Upper lobe of right lung (tissue), 1 donor: ENCODE measurements at regions not wholly inside any gene's neighbourhood (a gene's known extent, or its start where the extent isn't known, plus 50 kb on each side); places are given as distances from the start of the nearest gene placed in this dataset.

ENCODE experiments used
- ATAC-seq: fragments of 200-7000 bp; cut with Tn5 transposase; one replicate; pipeline ENCODE4 v1.9.1; 2020; ENCODE audit warnings: mild to moderate bottlenecking, moderate library complexity
- DNase-seq: peaks from one replicate; pipeline ENCODE4 v3.0.0-alpha.2; 2020
- H3K27ac ChIP-seq: fragments of 200-600 bp; one replicate; pipeline ENCODE4 v1.8.0; 2022
- H3K27me3 ChIP-seq: fragments of 200-600 bp; one replicate; pipeline ENCODE4 v1.8.0; 2022; ENCODE audit warnings: mild to moderate bottlenecking
- H3K36me3 ChIP-seq: fragments of 200-600 bp; one replicate; pipeline ENCODE4 v1.8.0; 2022
- H3K4me1 ChIP-seq: fragments of 200-600 bp; one replicate; pipeline ENCODE4 v1.8.0; 2022
- H3K4me3 ChIP-seq: fragments of 200-600 bp; one replicate; pipeline ENCODE4 v1.8.0; 2022; ENCODE audit warnings: mild to moderate bottlenecking
- H3K9me3 ChIP-seq: fragments of 200-600 bp; one replicate; pipeline ENCODE4 v1.8.0; 2022
- intact Hi-C: fragments of 100-400 bp; cut with DNase I; formaldehyde crosslinking; loops from one replicate; pipeline ENCODE4 v1.11.0; 2022
- TF ChIP-seq, protein P1 (sequence below): fragments of 200-600 bp; IDR thresholded peaks from one replicate; pipeline ENCODE4 v1.8.0; 2022; ENCODE audit warnings: antibody characterized with exemption
- donor health status: DM: no; HTN: yes; CAD: no; lungs with severe emphysema.

DNA sequence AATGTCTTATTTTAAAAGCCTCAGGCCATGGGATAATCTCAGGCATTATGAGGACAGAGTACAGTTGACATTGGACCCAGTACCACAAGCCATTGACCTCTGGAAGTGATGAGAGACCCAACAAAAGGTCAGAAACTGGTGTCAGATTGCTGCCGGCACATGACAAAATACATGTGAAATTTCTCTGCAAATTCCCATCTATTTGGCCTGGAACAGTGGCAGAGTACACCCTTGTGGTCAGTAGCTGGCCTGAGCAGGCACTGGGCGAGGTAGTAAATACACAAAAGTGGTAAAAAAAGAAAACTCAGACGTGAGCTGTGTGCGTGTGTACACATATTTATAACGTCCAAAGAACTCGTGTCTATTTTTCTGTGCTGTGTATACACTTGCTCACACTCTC is 155.5 kb downstream of the DHX15 start:
- Histone ChIP-seq H3K27me3 (no peaks in the 10 kb centered on the region), H3K4me1 (no peaks in the 10 kb centered on the region), H3K9me3 (no peaks in the 10 kb centered on the region), H3K27ac (no peak overlapping the region), H3K36me3 (no peaks in the 10 kb centered on the region), H3K4me3 (no peak overlapping the region)
- ATAC-seq (no peak), DNase-seq (no peak)
- TF ChIP-seq, protein P1, sequence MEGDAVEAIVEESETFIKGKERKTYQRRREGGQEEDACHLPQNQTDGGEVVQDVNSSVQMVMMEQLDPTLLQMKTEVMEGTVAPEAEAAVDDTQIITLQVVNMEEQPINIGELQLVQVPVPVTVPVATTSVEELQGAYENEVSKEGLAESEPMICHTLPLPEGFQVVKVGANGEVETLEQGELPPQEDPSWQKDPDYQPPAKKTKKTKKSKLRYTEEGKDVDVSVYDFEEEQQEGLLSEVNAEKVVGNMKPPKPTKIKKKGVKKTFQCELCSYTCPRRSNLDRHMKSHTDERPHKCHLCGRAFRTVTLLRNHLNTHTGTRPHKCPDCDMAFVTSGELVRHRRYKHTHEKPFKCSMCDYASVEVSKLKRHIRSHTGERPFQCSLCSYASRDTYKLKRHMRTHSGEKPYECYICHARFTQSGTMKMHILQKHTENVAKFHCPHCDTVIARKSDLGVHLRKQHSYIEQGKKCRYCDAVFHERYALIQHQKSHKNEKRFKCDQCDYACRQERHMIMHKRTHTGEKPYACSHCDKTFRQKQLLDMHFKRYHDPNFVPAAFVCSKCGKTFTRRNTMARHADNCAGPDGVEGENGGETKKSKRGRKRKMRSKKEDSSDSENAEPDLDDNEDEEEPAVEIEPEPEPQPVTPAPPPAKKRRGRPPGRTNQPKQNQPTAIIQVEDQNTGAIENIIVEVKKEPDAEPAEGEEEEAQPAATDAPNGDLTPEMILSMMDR, result no peak
- intact Hi-C loops, result no loop called here

DNA sequence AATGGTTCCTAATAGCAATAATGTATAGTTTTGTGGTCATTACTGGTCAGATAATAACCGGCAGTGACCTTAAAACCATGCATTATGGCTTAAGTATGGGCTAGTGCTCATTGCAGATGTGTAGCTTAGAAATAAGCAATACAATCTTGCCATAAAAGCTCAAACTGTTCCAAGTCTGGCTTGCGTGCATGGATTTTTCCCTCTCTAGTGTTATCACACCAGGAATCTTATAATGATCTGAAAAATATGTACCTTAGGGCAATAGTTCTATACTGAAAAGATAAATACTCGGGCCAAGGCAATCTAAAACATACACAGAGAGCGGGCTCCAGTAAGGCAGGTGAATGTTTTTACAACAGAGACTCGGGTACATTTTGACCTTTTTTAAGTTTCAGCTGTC is 157.8 kb downstream of the DHX15 start:
- H3K4me3 ChIP-seq, result no peak overlapping the region
- H3K27ac ChIP-seq, result no peak overlapping the region
- no peaks in the 10 kb centered on the region for H3K27me3 ChIP-seq
- no peak for DNase-seq
- TF ChIP-seq, protein P1, result no peak
- no peaks in the 10 kb centered on the region for H3K36me3 ChIP-seq
- intact Hi-C loops, result no loop called here
- H3K4me1 ChIP-seq, result no peaks in the 10 kb centered on the region
- ATAC-seq, result no peak
- no peaks in the 10 kb centered on the region for H3K9me3 ChIP-seq

DNA sequence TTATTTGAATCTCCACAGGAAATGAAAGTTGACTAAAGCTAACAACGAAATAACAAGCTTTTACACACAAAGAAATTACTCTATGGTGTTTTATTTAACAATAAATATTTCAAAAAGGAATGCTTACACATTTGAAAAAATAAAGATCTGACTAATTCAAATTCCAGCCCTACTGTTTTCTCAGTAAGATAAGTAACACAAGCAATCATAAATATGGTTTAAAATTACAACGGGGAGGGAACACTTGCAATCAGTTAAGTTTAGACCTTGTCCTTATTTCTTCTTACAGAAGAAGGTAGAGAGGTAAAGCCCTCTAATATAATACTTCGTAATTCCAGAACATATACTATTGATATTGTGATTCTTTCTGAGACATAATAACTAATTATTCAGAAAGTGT is 158.5 kb downstream of the DHX15 start:
- Histone ChIP-seq H3K4me1 (no peaks in the 10 kb centered on the region), H3K27ac (no peak overlapping the region), H3K27me3 (no peaks in the 10 kb centered on the region), H3K9me3 (no peaks in the 10 kb centered on the region), H3K4me3 (no peak overlapping the region), H3K36me3 (no peaks in the 10 kb centered on the region)
- ATAC-seq (no peak), DNase-seq (no peak)
- intact Hi-C loops, result no loop called here
- TF ChIP-seq, protein P1, result no peak

DNA sequence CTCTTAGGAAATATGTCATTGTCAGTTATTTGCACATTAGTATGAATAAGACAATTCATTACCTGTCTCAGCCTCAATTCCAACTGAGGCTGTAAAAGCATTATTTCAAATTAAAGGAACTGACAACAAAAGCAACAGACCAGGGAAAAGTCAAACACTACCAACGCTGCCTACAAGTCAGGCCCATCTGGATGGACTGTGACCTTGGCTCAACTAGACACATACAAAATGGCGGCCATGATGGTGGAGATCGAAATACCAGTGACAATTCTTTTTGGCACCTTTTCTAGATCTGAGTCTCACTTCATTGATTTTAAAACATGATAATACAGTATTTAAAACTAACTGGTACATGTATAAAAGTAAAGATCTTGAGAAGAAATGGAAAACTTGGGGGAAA is 160.7 kb downstream of the DHX15 start:
- intact Hi-C loops, result no loop called here
- H3K4me3 ChIP-seq, result no peak overlapping the region
- no peak for DNase-seq
- H3K9me3 ChIP-seq, result no peaks in the 10 kb centered on the region
- no peaks in the 10 kb centered on the region for H3K4me1 ChIP-seq
- no peaks in the 10 kb centered on the region for H3K36me3 ChIP-seq
- no peaks in the 10 kb centered on the region for H3K27me3 ChIP-seq
- no peak overlapping the region for H3K27ac ChIP-seq
- TF ChIP-seq, protein P1, result no peak
- no peak for ATAC-seq

DNA sequence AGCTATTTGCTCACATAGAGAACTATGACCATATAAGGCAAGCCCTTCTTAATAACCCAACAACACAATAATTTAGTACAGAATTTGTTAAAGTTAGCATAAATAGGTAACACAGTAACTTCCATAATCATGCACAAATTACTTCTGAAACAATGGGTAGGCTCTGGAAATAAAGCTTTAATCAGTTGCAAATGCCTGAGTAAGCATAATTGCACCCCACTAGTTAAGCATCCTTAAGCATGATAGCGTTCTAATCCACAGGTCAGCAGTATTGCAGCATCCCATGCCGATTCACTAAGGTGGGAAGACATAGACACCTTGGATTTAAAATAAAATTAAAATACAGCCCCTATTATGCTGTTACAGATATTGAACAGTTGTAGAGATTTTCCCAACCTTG is 161.7 kb downstream of the DHX15 start:
- intact Hi-C loops, result no loop called here
- Histone ChIP-seq H3K27me3 (no peaks in the 10 kb centered on the region), H3K4me1 (no peaks in the 10 kb centered on the region), H3K9me3 (no peaks in the 10 kb centered on the region), H3K36me3 (no peaks in the 10 kb centered on the region), H3K4me3 (no peak overlapping the region), H3K27ac (no peak overlapping the region)
- DNase-seq (no peak), ATAC-seq (no peak)
- TF ChIP-seq, protein P1, result no peak

DNA sequence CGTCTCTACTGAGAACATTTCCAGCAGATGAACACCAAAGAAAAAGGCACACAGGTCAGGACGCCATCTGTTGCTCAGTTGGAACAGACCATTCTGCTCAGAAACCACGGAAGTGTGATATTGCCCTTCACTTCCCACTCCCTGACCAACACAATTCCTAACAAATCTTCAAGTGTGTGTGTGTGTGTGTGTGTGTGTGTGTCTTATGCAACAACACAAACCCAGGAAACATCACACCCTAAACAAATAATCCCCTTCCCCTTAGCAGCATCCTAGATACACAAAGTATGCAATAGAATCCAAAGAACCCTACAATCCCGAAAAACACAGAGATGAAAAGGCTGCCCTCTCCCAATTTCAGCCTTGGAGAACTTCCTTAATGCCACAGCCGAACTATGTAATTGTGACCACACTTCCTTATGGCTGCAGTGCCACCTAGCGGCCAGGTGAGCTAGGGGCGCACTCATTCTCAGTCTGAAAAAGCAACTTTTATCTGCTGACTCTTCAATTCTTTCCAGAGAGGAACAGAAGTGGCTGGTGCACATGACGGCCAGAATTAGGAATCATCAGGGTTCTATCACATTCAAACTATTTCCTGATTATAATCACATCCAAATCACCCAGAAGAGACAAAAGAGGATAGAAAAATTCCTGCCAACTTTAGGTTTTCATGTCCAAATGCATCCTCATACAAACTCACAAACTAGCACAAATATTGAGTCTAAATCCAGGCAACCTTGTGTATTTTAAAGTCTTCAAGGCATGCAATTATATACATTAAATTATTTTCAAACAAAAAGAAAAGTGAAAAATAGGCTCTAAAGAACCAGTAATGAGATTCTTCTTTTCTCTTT is 164.9 kb downstream of the DHX15 start:
- intact Hi-C loops, result no loop called here
- Histone ChIP-seq H3K27ac (no peak overlapping the region), H3K9me3 (no peaks in the 10 kb centered on the region), H3K36me3 (no peaks in the 10 kb centered on the region), H3K4me3 (no peak overlapping the region), H3K27me3 (no peaks in the 10 kb centered on the region), H3K4me1 (no peaks in the 10 kb centered on the region)
- TF ChIP-seq, protein P1, result peak; percentile 85
- ATAC-seq (peak; percentile 97), DNase-seq (peak; percentile 84)
